HCT116 (cell line): ENCODE measurements at regions not wholly inside any gene's neighbourhood (a gene's known extent, or its start where the extent isn't known, plus 50 kb on each side); places are given as distances from the start of the nearest gene placed in this dataset.

Source experiments
- ATAC-seq: fragments of 200-7000 bp; cut with Tn5 transposase; 2 replicates; pipeline ENCODE4 v1.9.1; 2020; ENCODE audit warnings: mild to moderate bottlenecking, moderate library complexity
- BruUV-seq: library from RNA; stranded (reverse); fragments of 400-500 nt; replicated peaks from 2 replicates; lab custom pipeline; 2021; lab: Mats Ljungman, UMichigan
- CTCF ChIA-PET: fragments of 300-600 bp; sonication (Branson Sonifier 250); formaldehyde crosslinking; loops from one replicate; lab custom pipeline; 2021; ENCODE audit warnings: antibody characterized with exemption; lab: Charles Lee
- POLR2A ChIA-PET: fragments of 300-600, 350-600 bp; sonication (Branson Sonifier 250); formaldehyde crosslinking; loops from one replicate; lab custom pipeline; 2021; ENCODE audit warnings: antibody characterized with exemption; lab: Charles Lee
- RAD21 ChIA-PET, 2 experiments: fragments of 300-600 bp; sonication (Branson Sonifier 250); formaldehyde crosslinking; loops; one replicate each; lab custom pipeline; 2023; ENCODE audit warnings: low total read pairs in 2 of 2; ENCODE audit not compliant: uncharacterized antibody in 2 of 2, unreplicated experiment in 2 of 2, low non-redundant PET in 1 of 2; lab: Charles Lee
- DNase-seq: peaks from one replicate; pipeline ENCODE4 v3.0.0-alpha.2; 2010; ENCODE audit warnings: low read depth, low spot score
- H2AFZ ChIP-seq: fragments of 200-600 bp; shearing (Covaris generic), sonication (generic); 2 replicates; pipeline ENCODE4 v1.6.1; 2017; ENCODE audit warnings: low read depth, mixed run types, mixed read lengths, antibody characterized with exemption, low read length; ENCODE audit not compliant: poor library complexity, severe bottlenecking
- H3K27ac ChIP-seq: 2 replicates; pipeline ENCODE4 v1.5.1; 2012; ENCODE audit warnings: low read depth, low read length
- H3K27me3 ChIP-seq: fragments of 200-600 bp; sonication (generic); 2 replicates; pipeline ENCODE4 v1.6.1; 2016; ENCODE audit warnings: mixed run types, low read length, mixed read lengths; ENCODE audit not compliant: insufficient read depth
- H3K36me3 ChIP-seq, 2 experiments: fragments of 200-500 bp in 1 of 2; fragments of 200-600 bp in 1 of 2; sonication (Bioruptor generic) in 1 of 2; sonication (generic) in 1 of 2; 2 replicates each; pipeline versions ENCODE4 v1.5.1 to v1.6.1; 2014 to 2016; ENCODE audit warnings: low read length in 2 of 2, inconsistent platforms in 1 of 2, mixed read lengths in 1 of 2, mixed run types in 1 of 2; ENCODE audit not compliant: insufficient read depth in 2 of 2, control insufficient read depth in 1 of 2
- H3K4me1 ChIP-seq, 2 experiments: fragments of 200-600 bp in 1 of 2; sonication (generic) in 1 of 2; 2 replicates each; pipeline versions ENCODE4 v1.5.1 to v1.6.1; 2012 to 2017; ENCODE audit warnings: low read length in 2 of 2, inconsistent platforms in 1 of 2, mild to moderate bottlenecking in 1 of 2, mixed read lengths in 1 of 2, mixed run types in 1 of 2, moderate library complexity in 1 of 2; ENCODE audit not compliant: insufficient read depth in 2 of 2, control insufficient read depth in 1 of 2
- H3K4me2 ChIP-seq: fragments of 200-600 bp; sonication (generic); 2 replicates; pipeline ENCODE4 v1.6.1; 2017; ENCODE audit warnings: mixed run types, low read length, mixed read lengths
- H3K4me3 ChIP-seq, 2 experiments: fragments of 200-600 bp in 1 of 2; sonication (generic) in 1 of 2; replicated peaks in 1 of 2; 2 replicates each; pipeline ENCODE4 v1.5.1; 2011 to 2016; ENCODE audit warnings: low read length in 2 of 2, control low read depth in 1 of 2, low read depth in 1 of 2, mild to moderate bottlenecking in 1 of 2, mixed read lengths in 1 of 2, mixed run types in 1 of 2
- H3K79me2 ChIP-seq: fragments of 200-600 bp; sonication (generic); 2 replicates; pipeline ENCODE4 v1.6.1; 2017; ENCODE audit warnings: mild to moderate bottlenecking, mixed run types, low read length, moderate library complexity, mixed read lengths; ENCODE audit not compliant: insufficient read depth
- H3K9ac ChIP-seq: fragments of 200-600 bp; sonication (generic); 2 replicates; pipeline ENCODE4 v1.6.1; 2016; ENCODE audit warnings: low read length, mixed read lengths
- H3K9me2 ChIP-seq: fragments of 200-600 bp; sonication (generic), shearing (Covaris generic); 2 replicates; pipeline ENCODE4 v1.6.1; 2017; ENCODE audit warnings: mixed run types, mild to moderate bottlenecking, moderate library complexity; ENCODE audit not compliant: insufficient read depth
- H3K9me3 ChIP-seq, 2 experiments: fragments of 200-500 bp in 1 of 2; fragments of 200-600 bp in 1 of 2; sonication (Bioruptor generic) in 1 of 2; sonication (generic) in 1 of 2; 2 replicates each; pipeline ENCODE4 v1.6.1; 2014 to 2017; ENCODE audit warnings: low read length in 2 of 2, mixed read lengths in 2 of 2, inconsistent platforms in 1 of 2, low read depth in 1 of 2, mild to moderate bottlenecking in 1 of 2, mixed run types in 1 of 2, moderate library complexity in 1 of 2; ENCODE audit not compliant: control insufficient read depth in 1 of 2, insufficient read depth in 1 of 2
- H4K20me1 ChIP-seq: fragments of 200-600 bp; sonication (generic), shearing (Covaris generic); 2 replicates; pipeline ENCODE4 v1.6.1; 2017; ENCODE audit warnings: mixed run types, mild to moderate bottlenecking, moderate library complexity; ENCODE audit not compliant: insufficient read depth
- CBX3 ChIP-seq: IDR thresholded peaks from 2 replicates; pipeline ENCODE4 v1.6.1; 2012; ENCODE audit warnings: low read depth
- ELF1 ChIP-seq: IDR thresholded peaks from 2 replicates; pipeline ENCODE4 v1.6.1; 2012; ENCODE audit warnings: low read depth, borderline replicate concordance
- POLR2A ChIP-seq: IDR thresholded peaks from 2 replicates; pipeline ENCODE4 v1.7.0; 2011; ENCODE audit warnings: borderline replicate concordance; ENCODE audit not compliant: insufficient read depth, insufficient read length; ENCODE audit errors: extremely low read depth
- POLR2AphosphoS5 ChIP-seq: IDR thresholded peaks from 2 replicates; pipeline ENCODE4 v1.6.1; 2011; ENCODE audit warnings: mild to moderate bottlenecking, low read depth, low read length, moderate library complexity
- SIN3A ChIP-seq: IDR thresholded peaks from 2 replicates; pipeline ENCODE4 v1.6.1; 2012; ENCODE audit warnings: low read depth
- SRF ChIP-seq: IDR thresholded peaks from 2 replicates; pipeline ENCODE4 v1.6.1; 2012; ENCODE audit warnings: low read depth
- TCF7L2 ChIP-seq: IDR thresholded peaks from 2 replicates; pipeline ENCODE4 v1.7.0; 2011; ENCODE audit warnings: borderline replicate concordance, inconsistent platforms; ENCODE audit not compliant: insufficient read depth, insufficient read length; ENCODE audit errors: extremely low read depth
- YY1 ChIP-seq: IDR thresholded peaks from 2 replicates; pipeline ENCODE4 v1.6.1; 2011; ENCODE audit warnings: low read length, low read depth, moderate library complexity, mild to moderate bottlenecking; ENCODE audit not compliant: insufficient replicate concordance; ENCODE audit errors: extremely low read depth
- ZNF274 ChIP-seq: fragments of 200-500 bp; sonication (Bioruptor generic); IDR thresholded peaks from 2 replicates; pipeline ENCODE4 v1.6.1; 2014; ENCODE audit warnings: mild to moderate bottlenecking, low read depth, low read length, inconsistent platforms
- intact Hi-C: fragments of 100-400 bp; cut with micrococcal nuclease; formaldehyde crosslinking; loops from 2 replicates; pipeline ENCODE4 v1.10.0; 2022
- TF ChIP-seq, protein P1 (sequence below): IDR thresholded peaks from 2 replicates; pipeline ENCODE4 v1.6.1; 2012

GRCh38 chr15:31234815-31235214 lies 91.8 kb upstream of the KLF13 start:
- CTCF ChIA-PET = no interaction called here
- TF ChIP-seq POLR2AphosphoS5 (no peak), YY1 (no peak), SRF (no peak), ZNF274 (no peak), TCF7L2 (no peak), SIN3A (no peak)
- TF ChIP-seq, protein P1, sequence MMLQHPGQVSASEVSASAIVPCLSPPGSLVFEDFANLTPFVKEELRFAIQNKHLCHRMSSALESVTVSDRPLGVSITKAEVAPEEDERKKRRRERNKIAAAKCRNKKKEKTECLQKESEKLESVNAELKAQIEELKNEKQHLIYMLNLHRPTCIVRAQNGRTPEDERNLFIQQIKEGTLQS = no peak
- no TSS peak for BruUV-seq
- H3K4me1 ChIP-seq = peaks cover 12 to 14% of the 10 kb centered on the region in 2 experiments
- H3K27ac ChIP-seq = no peak overlapping the region
- H3K36me3 ChIP-seq = no peaks in the 10 kb centered on the region
- H3K9ac ChIP-seq = no peak overlapping the region
- H3K27me3 ChIP-seq = no peaks in the 10 kb centered on the region
- intact Hi-C loops = no loop called here
- DNase-seq = no peak
- no peak for ATAC-seq
- no peak overlapping the region for H2AFZ ChIP-seq
- no peak overlapping the region for H3K4me2 ChIP-seq
- no peak overlapping the region for H3K4me3 ChIP-seq
- no peaks in the 10 kb centered on the region for H4K20me1 ChIP-seq
- H3K9me2 ChIP-seq = no peaks in the 10 kb centered on the region
- no peaks in the 10 kb centered on the region for H3K9me3 ChIP-seq
- POLR2A ChIA-PET = no interaction called here
- no peaks in the 10 kb centered on the region for H3K79me2 ChIP-seq
- RAD21 ChIA-PET = no interaction called here

GRCh38 chr15:31235311-31236183 lies 91.1 kb upstream of the KLF13 start:
- ChIA-PET RAD21 (no interaction called here), POLR2A (no interaction called here), CTCF (no interaction called here)
- DNase-seq = no peak
- no peaks in the 10 kb centered on the region for H4K20me1 ChIP-seq
- H3K9ac ChIP-seq = no peak overlapping the region
- BruUV-seq = no TSS peak
- TF ChIP-seq ELF1 (no peak), CBX3 (no peak), ZNF274 (no peak), POLR2A (no peak)
- TF ChIP-seq, protein P1 = no peak
- H3K4me2 ChIP-seq = no peak overlapping the region
- intact Hi-C loops = no loop called here
- peaks cover 12 to 14% of the 10 kb centered on the region in 2 experiments for H3K4me1 ChIP-seq
- no peak overlapping the region for H3K4me3 ChIP-seq
- no peak overlapping the region for H2AFZ ChIP-seq
- H3K9me3 ChIP-seq = no peaks in the 10 kb centered on the region
- H3K27me3 ChIP-seq = no peaks in the 10 kb centered on the region
- ATAC-seq = no peak
- no peaks in the 10 kb centered on the region for H3K79me2 ChIP-seq
- no peak overlapping the region for H3K27ac ChIP-seq
- H3K9me2 ChIP-seq = no peaks in the 10 kb centered on the region
- no peaks in the 10 kb centered on the region for H3K36me3 ChIP-seq
